ENCODE measurements at regions not wholly inside any gene's neighbourhood (a gene's known extent, or its start where the extent isn't known, plus 50 kb on each side); places are given as distances from the start of the nearest gene placed in this dataset.

DNA sequence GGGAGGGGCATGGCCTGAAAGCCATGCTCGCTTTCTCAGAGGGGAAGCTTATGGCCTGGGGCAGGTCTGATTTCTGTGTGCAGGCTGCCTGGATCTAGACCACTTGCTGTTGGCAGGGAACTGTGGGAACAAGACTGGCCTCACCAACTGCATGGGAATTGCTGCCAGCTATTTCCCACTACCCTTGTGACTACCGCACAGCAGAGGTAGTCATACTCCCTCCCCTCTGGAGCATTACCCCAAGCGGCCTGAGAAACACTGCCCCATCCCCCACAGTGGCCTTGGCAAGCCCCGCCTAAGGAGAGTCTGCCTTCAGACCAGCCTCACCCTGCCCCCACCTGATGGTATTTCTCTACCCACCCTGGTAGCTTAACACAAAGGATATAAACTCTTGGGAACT is 199.4 kb upstream of the CADM2 start:
- Histone ChIP-seq H2BK5ac (ENCODE audit: low read depth, low read length) (no peak overlapping the region), H3K4me3 (ENCODE audit: extremely low read depth in 1 of 4, insufficient read depth in 2 of 4, low read depth in 3 of 4, low read length in 4 of 4) (no peak overlapping the region), H4K20me1 (replicated peaks in 1 of 2; ENCODE audit: control insufficient read depth in 1 of 2, insufficient read depth in 2 of 2, low read length in 2 of 2) (no peaks in the 10 kb centered on the region), H3K79me2 (ENCODE audit: control insufficient read depth in 1 of 2, insufficient read depth in 2 of 2, low read length in 2 of 2) (no peaks in the 10 kb centered on the region), H3K27ac (ENCODE audit: low read depth, low read length) (no peak overlapping the region), H2AK5ac (ENCODE audit: low read depth, low read length) (no peak overlapping the region), H3K18ac (ENCODE audit: extremely low read depth, low read length) (no peak overlapping the region), H4K8ac (ENCODE audit: extremely low read depth, insufficient read depth, low read length) (no peak overlapping the region), H3K23ac (ENCODE audit: insufficient read length) (no peak overlapping the region), H4K91ac (replicated peaks; ENCODE audit: insufficient read length, low read length) (no peak overlapping the region), H2BK20ac (ENCODE audit: low read length) (no peak overlapping the region), H3K9ac (replicated peaks in 1 of 4; ENCODE audit: extremely low read depth in 1 of 4, low read depth in 3 of 4, low read length in 3 of 4) (no peak overlapping the region), H3K27me3 (replicated peaks in 1 of 4; ENCODE audit: control insufficient read depth in 3 of 4, extremely low read depth in 1 of 4, insufficient read depth in 3 of 4, low read length in 3 of 4) (no peaks in the 10 kb centered on the region), H2BK12ac (ENCODE audit: low read depth, low read length) (no peak overlapping the region), H2BK120ac (replicated peaks; ENCODE audit: low read depth, low read length) (no peak overlapping the region), H2BK15ac (ENCODE audit: low read length) (no peak overlapping the region), H3K56ac (replicated peaks; ENCODE audit: insufficient read length, low read depth, low read length) (no peak overlapping the region), H3K79me1 (ENCODE audit: low read depth, low read length) (no peaks in the 10 kb centered on the region), H3K4ac (replicated peaks; ENCODE audit: insufficient read length, low read depth, low read length) (no peak overlapping the region), H3K9me3 (ENCODE audit: insufficient read depth in 2 of 2, low read depth in 1 of 2, low read length in 1 of 2) (no peaks in the 10 kb centered on the region; a peak in 1 of 4 replicates), H2AFZ (ENCODE audit: low read length) (0 out of 2 replicates have a peak overlapping the region, but pooled peaks have one; percentile 65), H3K4me1 (replicated peaks in 1 of 4; ENCODE audit: control insufficient read depth in 3 of 4, insufficient read depth in 4 of 4, low read length in 3 of 4) (peaks cover 0 to 3% (median 0%) of the 10 kb centered on the region in 4 experiments; a peak in 2 of 7 replicates), H4K5ac (ENCODE audit: insufficient read length, low read depth, low read length) (no peak overlapping the region), H3K23me2 (ENCODE audit: low read depth, low read length) (no peaks in the 10 kb centered on the region), H3K36me3 (ENCODE audit: control insufficient read depth in 2 of 4, insufficient read depth in 4 of 4, low read length in 3 of 4) (no peaks in the 10 kb centered on the region), H3K4me2 (ENCODE audit: insufficient read depth in 1 of 2, low read depth in 2 of 2, low read length in 2 of 2) (no peak overlapping the region; a peak in 1 of 4 replicates), H3K14ac (ENCODE audit: insufficient read length) (no peak overlapping the region)
- WGBS, 2 experiments (ENCODE audit: extremely low coverage in 1 of 2, insufficient coverage in 1 of 2, insufficient read length in 1 of 2, insufficient replicate concordance in 2 of 2, low coverage in 1 of 2, low lambda C conversion rate in 2 of 2, missing lambda C conversion rate in 1 of 2), result 93% methylated on average over 4 of the region's 4 CpGs; no CpG with 5 or more reads in 1 of the 2 experiments
- ChIA-PET CTCF (ENCODE audit: partially characterized antibody) (no interaction called here), POLR2A (ENCODE audit: partially characterized antibody) (no interaction called here)
- DNase-seq (ENCODE audit: low read depth in 1 of 2, low spot score in 2 of 2) (no peak), FAIRE-seq (no peak)
- TF ChIP-seq RAD21 (IDR thresholded peaks at IDR 0.05 in 1 of 2, conservative IDR thresholded peaks at IDR 0.05 in 1 of 2; ENCODE audit: low read depth in 2 of 2, low read length in 2 of 2) (no peak), RXRA (IDR thresholded peaks at IDR 0.05; ENCODE audit: insufficient read depth, low read depth, low read length) (no peak), BRCA1 (IDR thresholded peaks at IDR 0.05; ENCODE audit: low read depth, low read length) (no peak), TEAD4 (IDR thresholded peaks at IDR 0.05; ENCODE audit: low read depth, low read length) (no peak), TCF12 (IDR thresholded peaks at IDR 0.05; ENCODE audit: low read depth, low read length) (no peak), MAX (IDR thresholded peaks at IDR 0.05) (no peak), GABPA (IDR thresholded peaks at IDR 0.05; ENCODE audit: borderline replicate concordance, insufficient read depth, low read length) (no peak), KDM5A (IDR thresholded peaks at IDR 0.05; ENCODE audit: low read length) (no peak), SAP30 (IDR thresholded peaks at IDR 0.05; ENCODE audit: insufficient read depth, insufficient replicate concordance, low read length) (no peak), CHD1 (IDR thresholded peaks at IDR 0.05; ENCODE audit: low read depth, low read length) (no peak)
- TF ChIP-seq, protein P1, sequence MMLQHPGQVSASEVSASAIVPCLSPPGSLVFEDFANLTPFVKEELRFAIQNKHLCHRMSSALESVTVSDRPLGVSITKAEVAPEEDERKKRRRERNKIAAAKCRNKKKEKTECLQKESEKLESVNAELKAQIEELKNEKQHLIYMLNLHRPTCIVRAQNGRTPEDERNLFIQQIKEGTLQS (IDR thresholded peaks at IDR 0.05; ENCODE audit: insufficient read depth, low read depth, low read length), result no peak
